GM21390 (cell line): ENCODE measurements at regions not wholly inside any gene's neighbourhood (a gene's known extent, or its start where the extent isn't known, plus 50 kb on each side); places are given as distances from the start of the nearest gene placed in this dataset.

Source experiments
- ATAC-seq: cut with Tn5 transposase; IDR thresholded peaks from one replicate; pipeline ENCODE4 v1.9.1; 2021; ENCODE audit not compliant: unreplicated experiment

- ATAC-seq, result no peak
Measured at GRCh38 chr2:235257590-235257989, 236.3 kb upstream of the AGAP1 start.

GRCh38 chr2:235262750-235263149, 231.1 kb upstream of the AGAP1 start:
- no peak for ATAC-seq

- ATAC-seq, result no peak
Measured at GRCh38 chr2:235263205-235264120, 230.4 kb upstream of the AGAP1 start.

GRCh38 chr2:235264121-235264493, 229.7 kb upstream of the AGAP1 start:
- ATAC-seq, result no peak

- ATAC-seq, result no peak
Measured at GRCh38 chr2:235264512-235264911, 229.3 kb upstream of the AGAP1 start.

GRCh38 chr2:235265348-235265965, 228.4 kb upstream of the AGAP1 start:
- no peak for ATAC-seq

- ATAC-seq, result no peak
Measured at GRCh38 chr2:235267251-235267650, 226.6 kb upstream of the AGAP1 start.

GRCh38 chr2:235268535-235268934, 225.3 kb upstream of the AGAP1 start:
- no peak for ATAC-seq

- ATAC-seq, result peak; percentile 47
Measured at GRCh38 chr2:235270291-235270690, 223.6 kb upstream of the AGAP1 start.

- ATAC-seq, result peak; percentile 94
Measured at GRCh38 chr2:235270956-235271355, 222.9 kb upstream of the AGAP1 start.

- no peak for ATAC-seq
Measured at GRCh38 chr2:235271936-235272335, 221.9 kb upstream of the AGAP1 start.

- no peak for ATAC-seq
Measured at GRCh38 chr2:235274023-235274422, 219.8 kb upstream of the AGAP1 start.

GRCh38 chr2:235277485-235277884, 216.4 kb upstream of the AGAP1 start:
- ATAC-seq, result no peak

GRCh38 chr2:235278771-235279355, 215.0 kb upstream of the AGAP1 start:
- no peak for ATAC-seq

GRCh38 chr2:235279965-235280364, 213.9 kb upstream of the AGAP1 start:
- ATAC-seq, result no peak

- ATAC-seq, result no peak
Measured at GRCh38 chr2:235283246-235283645, 210.6 kb upstream of the AGAP1 start.

GRCh38 chr2:235286622-235287374, 207.0 kb upstream of the AGAP1 start:
- ATAC-seq, result no peak

GRCh38 chr2:235287375-235287733, 206.5 kb upstream of the AGAP1 start:
- ATAC-seq, result no peak

GRCh38 chr2:235291461-235291860, 202.4 kb upstream of the AGAP1 start:
- ATAC-seq, result no peak

- no peak for ATAC-seq
Measured at GRCh38 chr2:235293061-235293460, 200.8 kb upstream of the AGAP1 start.

- no peak for ATAC-seq
Measured at GRCh38 chr2:235295831-235296230, 198.0 kb upstream of the AGAP1 start.
